T47D (cell line): ENCODE measurements at regions not wholly inside any gene's neighbourhood (a gene's known extent, or its start where the extent isn't known, plus 50 kb on each side); places are given as distances from the start of the nearest gene placed in this dataset.

Source experiments
- DNase-seq, 2 experiments: peaks; one replicate each; pipeline versions ENCODE4 v3.0.0 to v3.0.0-alpha.2; 2011 to 2012; ENCODE audit warnings: low read depth in 1 of 2, low spot score in 1 of 2
- JUND ChIP-seq: IDR thresholded peaks from 2 replicates; pipeline ENCODE4 v1.6.1; 2012; ENCODE audit warnings: low read depth
- in situ Hi-C: cut with HindIII; loops from 2 replicates; pipeline ENCODE4 v1.10.0; 2016; ENCODE audit warnings: low sequenced_read_pairs, low pct_unique_long_range_greater_than_20kb

GRCh38 chr5:96340357-96340756 lies 92.7 kb downstream of the PCSK1 start:
- in situ Hi-C loops, result no loop called here
- DNase-seq, result no peak
- no peak for TF ChIP-seq JUND

GRCh38 chr5:96339862-96340261 lies 93.2 kb downstream of the PCSK1 start:
- in situ Hi-C loops, result no loop called here
- no peak for DNase-seq
- no peak for TF ChIP-seq JUND

- in situ Hi-C loops, result no loop called here
- no peak for TF ChIP-seq JUND
- DNase-seq, result no peak
Measured at GRCh38 chr5:96338624-96339415, 94.2 kb downstream of the PCSK1 start.

GRCh38 chr5:96338091-96338490 lies 95.0 kb downstream of the PCSK1 start:
- in situ Hi-C loops, result no loop called here
- no peak for DNase-seq
- no peak for TF ChIP-seq JUND

- no peak for TF ChIP-seq JUND
- in situ Hi-C loops, result no loop called here
- no peak for DNase-seq
Measured at GRCh38 chr5:96337048-96337781, 95.8 kb downstream of the PCSK1 start.

- peak; percentile 23 to 89 for DNase-seq
- no peak for TF ChIP-seq JUND
- in situ Hi-C loops, result no loop called here
Measured at GRCh38 chr5:96336351-96336985, 96.6 kb downstream of the PCSK1 start.

GRCh38 chr5:96335873-96336272 lies 97.2 kb downstream of the PCSK1 start:
- no peak for TF ChIP-seq JUND
- in situ Hi-C loops, result no loop called here
- DNase-seq, result no peak

- no peak for DNase-seq
Measured at GRCh38 chr5:96333391-96333790, 99.7 kb downstream of the PCSK1 start.

GRCh38 chr5:96332535-96333366 lies 100.3 kb downstream of the PCSK1 start:
- TF ChIP-seq JUND, result no peak
- in situ Hi-C loops, result no loop called here
- DNase-seq, result no peak

More at GRCh38 chr5:96333391-96333790, 99.7 kb downstream of the PCSK1 start:
- no peak for TF ChIP-seq JUND
- in situ Hi-C loops, result no loop called here

GRCh38 chr5:96331681-96332361 lies 101.2 kb downstream of the PCSK1 start:
- no peak for DNase-seq
- no peak for TF ChIP-seq JUND
- in situ Hi-C loops, result no loop called here

- in situ Hi-C loops, result no loop called here
- no peak for TF ChIP-seq JUND
- no peak for DNase-seq
Measured at GRCh38 chr5:96331210-96331609, 101.8 kb downstream of the PCSK1 start.

- DNase-seq, result no peak
- in situ Hi-C loops, result no loop called here
Measured at GRCh38 chr5:96330530-96331140, 102.4 kb downstream of the PCSK1 start.

More at GRCh38 chr5:96330530-96331140, 102.4 kb downstream of the PCSK1 start:
- no peak for TF ChIP-seq JUND
